ENCODE measurements at regions not wholly inside any gene's neighbourhood (a gene's known extent, or its start where the extent isn't known, plus 50 kb on each side); places are given as distances from the start of the nearest gene placed in this dataset.
"Not testable (repeated sequence)": the region's sequence is repeated elsewhere in the genome, so short reads cannot be mapped to it uniquely, and the experiment has no call there.

- Histone ChIP-seq H3K27me3 (no peaks in the 10 kb centered on the region), H3K36me3 (no peaks in the 10 kb centered on the region), H3K4me3 (no peak overlapping the region), H3K27ac (no peak overlapping the region), H3K9me3 (peaks cover 0 to 33% of the 10 kb centered on the region in 2 donors), H3K4me1 (no peaks in the 10 kb centered on the region)
- TF ChIP-seq CTCF (IDR thresholded peaks at IDR 0.05) = no peak
- TF ChIP-seq POLR2AphosphoS5 (IDR thresholded peaks at IDR 0.05) = no peak
- no peak for TF ChIP-seq POLR2A (IDR thresholded peaks at IDR 0.05)
- intact Hi-C loops (cut with DNase I; ENCODE audit: low total_unique reads) = no loop called here
- no peak for DNase-seq (ENCODE audit: low spot score in 2 of 2)
These were observed 58.2 kb upstream of the TPTE start for GRCh38 chr21:10463156-10463555.

DNA sequence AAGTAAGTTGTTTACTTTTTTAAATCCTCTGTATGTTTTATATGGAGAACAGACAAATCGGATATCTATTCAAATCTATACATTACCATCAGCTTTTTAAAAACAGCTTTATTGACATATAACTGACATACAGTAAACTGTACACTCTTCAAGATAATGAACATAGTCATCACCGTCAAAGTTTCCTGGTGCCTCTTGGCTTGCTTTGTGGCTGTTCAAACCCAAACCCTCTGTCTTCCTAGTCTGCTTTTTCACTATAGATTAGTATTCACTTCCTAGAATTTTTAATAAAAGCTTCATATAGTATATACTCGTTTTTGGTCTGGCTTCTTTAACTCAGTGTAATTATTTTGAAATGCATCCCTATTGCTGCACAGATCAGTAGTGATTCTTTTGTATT, 56.4 kb upstream of the TPTE start:
- H3K9me3 ChIP-seq = peaks cover 0 to 28% of the 10 kb centered on the region in 2 donors
- no peaks in the 10 kb centered on the region for H3K27me3 ChIP-seq
- no peak overlapping the region for H3K4me3 ChIP-seq
- TF ChIP-seq POLR2AphosphoS5 (IDR thresholded peaks at IDR 0.05) = no peak
- no peak for TF ChIP-seq POLR2A (IDR thresholded peaks at IDR 0.05)
- TF ChIP-seq CTCF (IDR thresholded peaks at IDR 0.05) = no peak
- no peaks in the 10 kb centered on the region for H3K36me3 ChIP-seq
- no peak overlapping the region for H3K27ac ChIP-seq
- intact Hi-C loops (cut with DNase I; ENCODE audit: low total_unique reads) = no loop called here
- no peaks in the 10 kb centered on the region for H3K4me1 ChIP-seq
- DNase-seq (ENCODE audit: low spot score in 2 of 2) = no peak

DNA sequence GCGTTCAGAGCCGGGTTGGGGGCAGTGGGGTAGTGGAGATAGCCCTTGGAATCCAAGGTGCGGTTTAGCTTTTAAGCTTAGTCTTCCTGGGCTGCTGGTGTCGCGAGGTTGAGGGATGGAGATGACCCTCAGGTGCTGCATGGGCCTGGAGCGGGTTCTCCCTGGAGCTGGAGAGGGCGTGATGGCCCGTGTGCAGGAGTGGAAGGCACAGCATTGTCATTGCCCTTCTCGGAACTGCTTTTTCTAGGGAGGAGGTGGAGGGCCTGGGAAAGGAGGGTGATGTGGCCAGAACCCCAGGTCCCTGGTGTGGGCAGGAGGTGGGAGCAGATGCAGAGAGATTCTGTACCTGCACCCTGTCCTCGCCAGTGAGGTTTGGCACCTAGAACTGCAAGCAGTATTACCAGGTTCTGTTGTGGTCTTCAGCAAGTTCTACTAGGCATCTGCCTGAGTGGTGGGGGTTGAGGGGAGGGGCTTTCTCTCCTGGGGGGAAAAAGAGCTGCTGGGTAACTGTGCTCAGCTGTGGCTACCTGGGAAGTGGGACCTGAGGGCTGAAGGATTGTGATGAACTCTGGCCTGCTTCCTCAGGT, 55.8 kb upstream of the TPTE start:
- H3K4me1 ChIP-seq; H3K4me3 ChIP-seq; H3K27me3 ChIP-seq; H3K27ac ChIP-seq; intact Hi-C loops (cut with DNase I; ENCODE audit: low total_unique reads); H3K36me3 ChIP-seq: not testable (repeated sequence)
- peaks cover 0 to 28% of the 10 kb centered on the region in 2 donors for H3K9me3 ChIP-seq
- peak in 1 of 2 donors; percentile 63 for DNase-seq (ENCODE audit: low spot score in 2 of 2)

GRCh38 chr21:10466200-10466599, 55.2 kb upstream of the TPTE start:
- H3K36me3 ChIP-seq = no peaks in the 10 kb centered on the region
- H3K27me3 ChIP-seq = no peaks in the 10 kb centered on the region
- TF ChIP-seq CTCF (IDR thresholded peaks at IDR 0.05) (no peak), POLR2AphosphoS5 (IDR thresholded peaks at IDR 0.05) (no peak), POLR2A (IDR thresholded peaks at IDR 0.05) (no peak)
- no peaks in the 10 kb centered on the region for H3K4me1 ChIP-seq
- intact Hi-C loops (cut with DNase I; ENCODE audit: low total_unique reads) = no loop called here
- H3K27ac ChIP-seq = no peak overlapping the region
- peaks cover 0 to 28% of the 10 kb centered on the region in 2 donors for H3K9me3 ChIP-seq
- no peak overlapping the region for H3K4me3 ChIP-seq
- DNase-seq (ENCODE audit: low spot score in 2 of 2) = no peak
